GM12878 (cell line): ENCODE measurements at regions not wholly inside any gene's neighbourhood (a gene's known extent, or its start where the extent isn't known, plus 50 kb on each side); places are given as distances from the start of the nearest gene placed in this dataset.
"Not testable (repeated sequence)": the region's sequence is repeated elsewhere in the genome, so short reads cannot be mapped to it uniquely, and the experiment has no call there.

ENCODE experiments used
- ATF7 ChIP-seq: fragments of 450-650 bp; IDR thresholded peaks from 2 replicates; pipeline ENCODE4 v1.6.1; 2016; ENCODE audit warnings: low read depth, mild to moderate bottlenecking
- BHLHE40 ChIP-seq, 2 experiments: fragments of 450-650 bp in 1 of 2; IDR thresholded peaks; 2 replicates each; pipeline ENCODE4 v1.6.1; 2011 to 2017; ENCODE audit warnings: low read depth in 2 of 2, borderline replicate concordance in 1 of 2, improper control_type of control experiment in 1 of 2, low read length in 1 of 2, mild to moderate bottlenecking in 1 of 2
- CBX5 ChIP-seq: sonication (generic); IDR thresholded peaks from 2 replicates; pipeline ENCODE4 v1.6.1; 2016; ENCODE audit warnings: low read depth, moderate library complexity, mild to moderate bottlenecking, inconsistent platforms
- CTCF ChIP-seq, 3 experiments: IDR thresholded peaks in 2 of 3; conservative IDR thresholded peaks in 1 of 3; 2 replicates each; pipeline ENCODE4 v1.5.1; 2011; ENCODE audit warnings: low read depth in 3 of 3, low read length in 3 of 3, mild to moderate bottlenecking in 3 of 3, control low read depth in 2 of 3, moderate library complexity in 2 of 3, inconsistent platforms in 1 of 3, mixed read lengths in 1 of 3; ENCODE audit not compliant: control insufficient read depth in 2 of 3, insufficient read depth in 1 of 3; ENCODE audit errors: extremely low read depth in 1 of 3
- MXI1 ChIP-seq: fragments of 150-350 bp; IDR thresholded peaks from 2 replicates; pipeline ENCODE4 v1.6.1; 2011; ENCODE audit warnings: low read depth, mild to moderate bottlenecking, inconsistent platforms, low read length, improper control_type of control experiment
- NKRF ChIP-seq: fragments of 450-650 bp; conservative IDR thresholded peaks from 2 replicates; pipeline ENCODE4 v1.6.1; 2017; ENCODE audit warnings: mild to moderate bottlenecking, moderate library complexity
- RFX5 ChIP-seq: IDR thresholded peaks from 2 replicates; pipeline ENCODE4 v1.6.1; 2011; ENCODE audit warnings: low read depth, low read length, improper control_type of control experiment
- YY1 ChIP-seq: IDR thresholded peaks from 2 replicates; pipeline ENCODE4 v1.6.1; 2011; ENCODE audit warnings: low read depth, mild to moderate bottlenecking, low read length

GRCh38 chr21:6025139-6025538 lies 4496.2 kb upstream of the TPTE start:
- TF ChIP-seq CBX5; BHLHE40 (IDR thresholded peaks at IDR 0.05; ENCODE audit: borderline replicate concordance in 1 of 2, low read depth in 2 of 2, low read length in 1 of 2); RFX5; NKRF; ATF7; YY1; CTCF (IDR thresholded peaks at IDR 0.05 in 2 of 3, conservative IDR thresholded peaks at IDR 0.05 in 1 of 3; ENCODE audit: control insufficient read depth in 2 of 3, extremely low read depth in 1 of 3, insufficient read depth in 1 of 3, low read depth in 3 of 3, low read length in 3 of 3); MXI1: not testable (repeated sequence)
